ENCODE measurements at regions not wholly inside any gene's neighbourhood (a gene's known extent, or its start where the extent isn't known, plus 50 kb on each side); places are given as distances from the start of the nearest gene placed in this dataset.

- Histone ChIP-seq H3K27ac (no peak overlapping the region), H3K9me3 (no peaks in the 10 kb centered on the region), H3K4me3 (no peak overlapping the region), H3K4me1 (no peaks in the 10 kb centered on the region), H3K4me2 (no peak overlapping the region)
- peak; percentile 68 for FAIRE-seq
- DNase-seq (ENCODE audit: low read depth in 1 of 2, low spot score in 1 of 2): no peak
- no peak for TF ChIP-seq RCOR1 (IDR thresholded peaks at IDR 0.05; ENCODE audit: low read depth, low read length)
- no peak for TF ChIP-seq FOSB (CRISPR knock-in tag; IDR thresholded peaks at IDR 0.05)
- TF ChIP-seq CBX2 (IDR thresholded peaks at IDR 0.05; ENCODE audit: borderline replicate concordance, low read depth): no peak
- no peak for TF ChIP-seq RAD21 (conservative IDR thresholded peaks at IDR 0.05 in 1 of 2, IDR thresholded peaks at IDR 0.05 in 1 of 2)
- TF ChIP-seq CHD2 (IDR thresholded peaks at IDR 0.05; ENCODE audit: low read length, partially characterized antibody): no peak
- no peak for TF ChIP-seq ATOH8 (CRISPR knock-in tag; IDR thresholded peaks at IDR 0.05; ENCODE audit: low read depth)
- TF ChIP-seq KDM5A (IDR thresholded peaks at IDR 0.05): no peak
- no peak for TF ChIP-seq TP53 (CRISPR knock-in tag; IDR thresholded peaks at IDR 0.05)
- no peak for TF ChIP-seq MAFK (IDR thresholded peaks at IDR 0.05; ENCODE audit: partially characterized antibody)
- no peak for TF ChIP-seq MYC (IDR thresholded peaks at IDR 0.05; ENCODE audit: borderline replicate concordance, low read length)
- TF ChIP-seq CBX8 (IDR thresholded peaks at IDR 0.05): no peak
- no peak for TF ChIP-seq HOXB13 (CRISPR knock-in tag; IDR thresholded peaks at IDR 0.05; ENCODE audit: low read depth)
- no peak for TF ChIP-seq NPAS2 (CRISPR knock-in tag; IDR thresholded peaks at IDR 0.05; ENCODE audit: borderline replicate concordance)
- TF ChIP-seq RARB (CRISPR knock-in tag; IDR thresholded peaks at IDR 0.05): no peak
- TF ChIP-seq JUNB (IDR thresholded peaks at IDR 0.05): no peak
- no peak for TF ChIP-seq SREBF2 (IDR thresholded peaks at IDR 0.05)
- TF ChIP-seq TFCP2L1 (CRISPR knock-in tag; IDR thresholded peaks at IDR 0.05): no peak
- 16% methylated on average over 1 of the region's 1 CpG for WGBS (ENCODE audit: missing lambda C conversion rate)
- ChIA-PET POLR2A (no interaction called here), CTCF (interaction anchor here (0.6 to 1.2 kb wide), 3 partner anchors 42 to 234 kb away, joined by 3 to 4 read pairs (median 4); no protein-coding TSS in a partner anchor)
- ATAC-seq: no peak
Measured at GRCh38 chr15:35254062-35254461, 169.0 kb upstream of the NANOGP8 start.

- Histone ChIP-seq H3K4me2 (no peak overlapping the region), H3K27ac (no peak overlapping the region), H3K9me3 (no peaks in the 10 kb centered on the region), H3K4me3 (no peak overlapping the region), H3K4me1 (no peaks in the 10 kb centered on the region)
- FAIRE-seq (no peak), DNase-seq (ENCODE audit: low read depth in 1 of 2, low spot score in 1 of 2) (no peak), ATAC-seq (no peak)
- POLR2A ChIA-PET: no interaction called here
- TF ChIP-seq MAFK (IDR thresholded peaks at IDR 0.05; ENCODE audit: partially characterized antibody) (no peak), RFX5 (IDR thresholded peaks at IDR 0.05) (no peak), GATA3 (IDR thresholded peaks at IDR 0.05; ENCODE audit: borderline replicate concordance) (no peak), E2F6 (IDR thresholded peaks at IDR 0.05; ENCODE audit: borderline replicate concordance, low read depth) (no peak), RNF2 (IDR thresholded peaks at IDR 0.05; ENCODE audit: borderline replicate concordance, low read depth) (no peak), MAZ (IDR thresholded peaks at IDR 0.05; ENCODE audit: borderline replicate concordance, low read depth, low read length) (no peak), JUN (IDR thresholded peaks at IDR 0.05) (no peak), MAX (IDR thresholded peaks at IDR 0.05) (no peak), CBX8 (IDR thresholded peaks at IDR 0.05) (no peak), KDM5A (IDR thresholded peaks at IDR 0.05) (no peak), CBX2 (IDR thresholded peaks at IDR 0.05; ENCODE audit: borderline replicate concordance, low read depth) (no peak), RCOR1 (IDR thresholded peaks at IDR 0.05; ENCODE audit: low read depth, low read length) (no peak), ELK1 (IDR thresholded peaks at IDR 0.05; ENCODE audit: low read depth, low read length) (no peak), SMC3 (IDR thresholded peaks at IDR 0.05) (no peak), EHF (CRISPR knock-in tag; IDR thresholded peaks at IDR 0.05) (no peak)
- WGBS (ENCODE audit: missing lambda C conversion rate): 36% methylated on average over 3 of the region's 3 CpGs
- CTCF ChIA-PET: interaction anchor here (1.2 kb wide), 1 partner anchor 19 kb away, joined by 3 read pairs; no protein-coding TSS in a partner anchor
Measured at GRCh38 chr15:35252351-35252865, 167.3 kb upstream of the NANOGP8 start.
